ENCODE measurements at regions not wholly inside any gene's neighbourhood (a gene's known extent, or its start where the extent isn't known, plus 50 kb on each side); places are given as distances from the start of the nearest gene placed in this dataset.

DNA sequence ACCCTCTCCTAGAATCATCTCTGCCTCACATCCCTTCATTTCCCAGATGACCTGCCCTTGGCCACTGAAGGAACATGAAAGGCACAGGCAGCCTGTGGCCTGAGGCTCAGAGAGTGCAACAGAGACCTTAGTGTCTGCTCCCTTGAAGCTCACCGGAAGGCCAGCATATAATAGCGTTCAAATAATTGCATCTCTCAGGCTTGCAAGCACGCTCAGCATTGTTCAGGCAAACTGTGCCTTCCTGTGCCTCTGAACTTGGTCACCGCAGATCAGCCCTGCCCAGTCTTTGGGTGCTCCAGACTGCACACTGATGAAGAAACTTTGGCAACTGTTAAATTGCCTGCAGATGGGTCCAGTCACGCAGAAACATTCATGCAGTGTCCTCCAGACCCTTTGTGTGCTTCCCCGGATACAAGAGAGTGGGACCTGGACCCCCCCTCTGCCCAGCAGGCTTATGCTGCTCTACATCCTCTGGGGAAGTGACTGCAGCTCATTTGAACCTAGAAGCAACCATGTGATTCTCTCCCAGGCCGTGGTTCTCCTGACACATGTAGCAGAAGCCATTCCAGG is 216.0 kb upstream of the ANKRD55 start:
- no peak for TF ChIP-seq POLR2A (IDR thresholded peaks at IDR 0.05; ENCODE audit: extremely low read depth, insufficient read length)
- TF ChIP-seq, protein P1, sequence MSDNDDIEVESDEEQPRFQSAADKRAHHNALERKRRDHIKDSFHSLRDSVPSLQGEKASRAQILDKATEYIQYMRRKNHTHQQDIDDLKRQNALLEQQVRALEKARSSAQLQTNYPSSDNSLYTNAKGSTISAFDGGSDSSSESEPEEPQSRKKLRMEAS (IDR thresholded peaks at IDR 0.05; ENCODE audit: low read depth, low read length), result no peak
- no peak for TF ChIP-seq CTCF (IDR thresholded peaks at IDR 0.05; ENCODE audit: low read depth, low read length)
